Prostate gland (tissue), 2 donors: ENCODE measurements at regions not wholly inside any gene's neighbourhood (a gene's known extent, or its start where the extent isn't known, plus 50 kb on each side); places are given as distances from the start of the nearest gene placed in this dataset.

Source experiments
- POLR2A ChIP-seq: fragments of 450-650 bp; IDR thresholded peaks from one replicate; pipeline ENCODE4 v1.6.1; 2016; ENCODE audit warnings: antibody characterized with exemption, mild to moderate bottlenecking
- POLR2AphosphoS5 ChIP-seq: sonication (generic); formaldehyde crosslinking; IDR thresholded peaks from one replicate; pipeline ENCODE4 v1.6.1; 2017; ENCODE audit warnings: antibody characterized with exemption
- TF ChIP-seq, protein P1 (sequence below), 4 experiments: fragments of 200-600 bp in 2 of 4; fragments of 450-650 bp in 2 of 4; sonication (generic) in 2 of 4; IDR thresholded peaks; 1 replicate in 3 of 4; 2 replicates in 1 of 4; pipeline ENCODE4 v1.5.1; 2016 to 2019; ENCODE audit warnings: antibody characterized with exemption in 4 of 4, mild to moderate bottlenecking in 2 of 4, moderate library complexity in 2 of 4

DNA sequence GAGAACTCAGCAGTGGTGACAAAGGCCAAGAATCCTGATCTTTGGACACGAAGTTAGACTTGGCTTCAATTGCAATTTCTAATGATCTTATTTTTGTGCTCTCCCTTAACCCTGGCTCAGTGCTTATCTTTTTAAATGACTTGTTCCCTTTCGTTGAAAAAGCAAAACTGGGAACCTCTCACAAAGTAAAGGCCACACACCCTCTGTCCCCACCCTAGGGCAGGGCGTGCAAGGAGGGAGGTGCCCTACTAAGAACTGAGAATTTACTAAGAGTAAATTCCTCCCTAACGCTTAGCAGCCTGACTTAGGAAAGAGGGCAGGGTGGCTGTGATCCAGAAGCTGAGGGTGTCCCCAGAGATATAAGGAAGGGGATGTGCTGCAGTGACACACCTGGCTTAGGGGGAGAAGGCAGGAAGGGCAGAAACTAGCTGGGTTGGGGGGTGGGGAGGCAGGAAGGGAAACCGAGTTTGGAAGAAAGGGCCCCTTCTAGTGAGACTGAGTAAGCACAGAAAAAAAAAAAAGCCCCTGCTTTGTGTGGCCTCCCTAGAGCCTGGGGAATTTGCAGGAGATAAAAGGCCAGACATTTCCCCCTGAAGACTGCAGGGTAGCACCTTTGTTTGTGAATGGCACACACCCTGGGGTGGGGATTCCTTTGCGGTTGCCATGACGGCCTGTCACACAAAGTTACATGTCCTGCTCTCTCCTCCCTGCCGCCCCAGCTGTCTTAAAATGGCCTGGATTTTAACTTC lies 435.1 kb downstream of the EFNB2 start:
- TF ChIP-seq POLR2A (no peak), POLR2AphosphoS5 (no peak)
- TF ChIP-seq, protein P1, sequence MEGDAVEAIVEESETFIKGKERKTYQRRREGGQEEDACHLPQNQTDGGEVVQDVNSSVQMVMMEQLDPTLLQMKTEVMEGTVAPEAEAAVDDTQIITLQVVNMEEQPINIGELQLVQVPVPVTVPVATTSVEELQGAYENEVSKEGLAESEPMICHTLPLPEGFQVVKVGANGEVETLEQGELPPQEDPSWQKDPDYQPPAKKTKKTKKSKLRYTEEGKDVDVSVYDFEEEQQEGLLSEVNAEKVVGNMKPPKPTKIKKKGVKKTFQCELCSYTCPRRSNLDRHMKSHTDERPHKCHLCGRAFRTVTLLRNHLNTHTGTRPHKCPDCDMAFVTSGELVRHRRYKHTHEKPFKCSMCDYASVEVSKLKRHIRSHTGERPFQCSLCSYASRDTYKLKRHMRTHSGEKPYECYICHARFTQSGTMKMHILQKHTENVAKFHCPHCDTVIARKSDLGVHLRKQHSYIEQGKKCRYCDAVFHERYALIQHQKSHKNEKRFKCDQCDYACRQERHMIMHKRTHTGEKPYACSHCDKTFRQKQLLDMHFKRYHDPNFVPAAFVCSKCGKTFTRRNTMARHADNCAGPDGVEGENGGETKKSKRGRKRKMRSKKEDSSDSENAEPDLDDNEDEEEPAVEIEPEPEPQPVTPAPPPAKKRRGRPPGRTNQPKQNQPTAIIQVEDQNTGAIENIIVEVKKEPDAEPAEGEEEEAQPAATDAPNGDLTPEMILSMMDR (IDR thresholded peaks at IDR 0.05) = no peak
